ENCODE measurements at regions not wholly inside any gene's neighbourhood (a gene's known extent, or its start where the extent isn't known, plus 50 kb on each side); places are given as distances from the start of the nearest gene placed in this dataset.

- DNase-seq (ENCODE audit: extremely low spot score) = no peak
- POLR2A ChIA-PET = no interaction called here
- CTCF ChIA-PET = interaction anchor here (0.6 kb wide), 1 partner anchor 35 kb away, joined by 3 read pairs; no protein-coding TSS in a partner anchor
- TF ChIP-seq ELF4 (IDR thresholded peaks at IDR 0.05) (no peak), BHLHE40 (IDR thresholded peaks at IDR 0.05; ENCODE audit: borderline replicate concordance) (no peak), SUZ12 (IDR thresholded peaks at IDR 0.05) (no peak), ARNT (IDR thresholded peaks at IDR 0.05) (no peak), CTBP1 (IDR thresholded peaks at IDR 0.05; ENCODE audit: borderline replicate concordance) (no peak), ZNF384 (IDR thresholded peaks at IDR 0.05) (no peak), FOXA1 (IDR thresholded peaks at IDR 0.05) (no peak), PKNOX1 (IDR thresholded peaks at IDR 0.05) (no peak), FOXM1 (IDR thresholded peaks at IDR 0.05; ENCODE audit: borderline replicate concordance) (no peak), TARDBP (IDR thresholded peaks at IDR 0.05) (no peak), L3MBTL2 (conservative IDR thresholded peaks at IDR 0.05) (no peak), NFRKB (IDR thresholded peaks at IDR 0.05) (no peak), SP1 (IDR thresholded peaks at IDR 0.05) (no peak), LEF1 (IDR thresholded peaks at IDR 0.05; ENCODE audit: borderline replicate concordance) (no peak), FOXK2 (IDR thresholded peaks at IDR 0.05) (no peak), HDGF (IDR thresholded peaks at IDR 0.05; ENCODE audit: borderline replicate concordance) (no peak)
Measured at GRCh38 chr5:97891971-97892370, 708.9 kb upstream of the RIOK2 start.

- POLR2A ChIA-PET = no interaction called here
Measured at GRCh38 chr5:97903742-97904141, 720.7 kb upstream of the RIOK2 start.

GRCh38 chr5:97906135-97906534 lies 723.1 kb upstream of the RIOK2 start:
- no peak for DNase-seq (ENCODE audit: extremely low spot score)
- ChIA-PET POLR2A (no interaction called here), CTCF (no interaction called here)
- TF ChIP-seq SUZ12 (IDR thresholded peaks at IDR 0.05) (no peak), HDGF (IDR thresholded peaks at IDR 0.05; ENCODE audit: borderline replicate concordance) (no peak), NFRKB (IDR thresholded peaks at IDR 0.05) (no peak), L3MBTL2 (conservative IDR thresholded peaks at IDR 0.05) (no peak), LEF1 (IDR thresholded peaks at IDR 0.05; ENCODE audit: borderline replicate concordance) (no peak), SP1 (IDR thresholded peaks at IDR 0.05) (no peak), ZNF384 (IDR thresholded peaks at IDR 0.05) (no peak), ARNT (IDR thresholded peaks at IDR 0.05) (no peak), BHLHE40 (IDR thresholded peaks at IDR 0.05; ENCODE audit: borderline replicate concordance) (no peak), ELF4 (IDR thresholded peaks at IDR 0.05) (no peak), CTBP1 (IDR thresholded peaks at IDR 0.05; ENCODE audit: borderline replicate concordance) (no peak), PKNOX1 (IDR thresholded peaks at IDR 0.05) (no peak), FOXK2 (IDR thresholded peaks at IDR 0.05) (no peak)

More at GRCh38 chr5:97903742-97904141, 720.7 kb upstream of the RIOK2 start:
- CTCF ChIA-PET = no interaction called here
- no peak for DNase-seq (ENCODE audit: extremely low spot score)
- TF ChIP-seq CTBP1 (IDR thresholded peaks at IDR 0.05; ENCODE audit: borderline replicate concordance) = no peak
- no peak for TF ChIP-seq HDGF (IDR thresholded peaks at IDR 0.05; ENCODE audit: borderline replicate concordance)
- TF ChIP-seq BHLHE40 (IDR thresholded peaks at IDR 0.05; ENCODE audit: borderline replicate concordance) = no peak
- TF ChIP-seq SUZ12 (IDR thresholded peaks at IDR 0.05) = no peak

- DNase-seq (ENCODE audit: extremely low spot score) = no peak
- ChIA-PET CTCF (interaction anchor here (0.6 kb wide), 1 partner anchor 665 kb away, joined by 4 read pairs; no protein-coding TSS in a partner anchor), POLR2A (no interaction called here)
- TF ChIP-seq LEF1 (IDR thresholded peaks at IDR 0.05; ENCODE audit: borderline replicate concordance) = no peak
- TF ChIP-seq ARNT (IDR thresholded peaks at IDR 0.05) = no peak
- TF ChIP-seq ZNF384 (IDR thresholded peaks at IDR 0.05) = no peak
- TF ChIP-seq FOXA1 (IDR thresholded peaks at IDR 0.05) = no peak
- TF ChIP-seq SUZ12 (IDR thresholded peaks at IDR 0.05) = no peak
- no peak for TF ChIP-seq HDGF (IDR thresholded peaks at IDR 0.05; ENCODE audit: borderline replicate concordance)
- TF ChIP-seq SP1 (IDR thresholded peaks at IDR 0.05) = no peak
Measured at GRCh38 chr5:97907646-97908400, 724.8 kb upstream of the RIOK2 start.

GRCh38 chr5:97909541-97909940 lies 726.5 kb upstream of the RIOK2 start:
- TF ChIP-seq LEF1 (IDR thresholded peaks at IDR 0.05; ENCODE audit: borderline replicate concordance) (no peak), TARDBP (IDR thresholded peaks at IDR 0.05) (no peak), ARNT (IDR thresholded peaks at IDR 0.05) (no peak), L3MBTL2 (conservative IDR thresholded peaks at IDR 0.05) (no peak), SP1 (IDR thresholded peaks at IDR 0.05) (no peak), FOXM1 (IDR thresholded peaks at IDR 0.05; ENCODE audit: borderline replicate concordance) (no peak), FOXA1 (IDR thresholded peaks at IDR 0.05) (no peak), BHLHE40 (IDR thresholded peaks at IDR 0.05; ENCODE audit: borderline replicate concordance) (no peak), PKNOX1 (IDR thresholded peaks at IDR 0.05) (no peak), HDGF (IDR thresholded peaks at IDR 0.05; ENCODE audit: borderline replicate concordance) (no peak), FOXK2 (IDR thresholded peaks at IDR 0.05) (no peak), CTBP1 (IDR thresholded peaks at IDR 0.05; ENCODE audit: borderline replicate concordance) (no peak), NFRKB (IDR thresholded peaks at IDR 0.05) (no peak), ELF4 (IDR thresholded peaks at IDR 0.05) (no peak), ZNF384 (IDR thresholded peaks at IDR 0.05) (no peak)
- CTCF ChIA-PET = no interaction called here
- POLR2A ChIA-PET = no interaction called here
- no peak for DNase-seq (ENCODE audit: extremely low spot score)

- DNase-seq (ENCODE audit: extremely low spot score) = no peak
- ChIA-PET POLR2A (no interaction called here), CTCF (no interaction called here)
- TF ChIP-seq LEF1 (IDR thresholded peaks at IDR 0.05; ENCODE audit: borderline replicate concordance) (no peak), BHLHE40 (IDR thresholded peaks at IDR 0.05; ENCODE audit: borderline replicate concordance) (no peak), FOXM1 (IDR thresholded peaks at IDR 0.05; ENCODE audit: borderline replicate concordance) (no peak), L3MBTL2 (conservative IDR thresholded peaks at IDR 0.05) (no peak), CTBP1 (IDR thresholded peaks at IDR 0.05; ENCODE audit: borderline replicate concordance) (no peak)
Measured at GRCh38 chr5:97914483-97914882, 731.4 kb upstream of the RIOK2 start.
